Activated CD4-positive, alpha-beta T cell treated with anti-CD3 and anti-CD28 coated beads for 36 hours (primary cell): ENCODE measurements at regions not wholly inside any gene's neighbourhood (a gene's known extent, or its start where the extent isn't known, plus 50 kb on each side); places are given as distances from the start of the nearest gene placed in this dataset.

ENCODE experiments used
- ATAC-seq: fragments of 200-7000 bp; cut with Tn5 transposase; one replicate; pipeline ENCODE4 v1.10.0; 2021; ENCODE audit warnings: mild to moderate bottlenecking, moderate library complexity
- CTCF ChIA-PET: fragments of 350-600 bp; sonication (Branson Sonifier 250); formaldehyde crosslinking; loops from one replicate; lab custom pipeline; 2021; ENCODE audit warnings: antibody characterized with exemption; lab: Charles Lee
- POLR2A ChIA-PET: fragments of 350-600 bp; sonication (Branson Sonifier 250); formaldehyde crosslinking; loops from one replicate; lab custom pipeline; 2021; ENCODE audit warnings: antibody characterized with exemption, inconsistent platforms; lab: Charles Lee
- DNase-seq: peaks from one replicate; pipeline ENCODE4 v3.0.0-alpha.2; 2020
- H3K27ac Mint-ChIP-seq: one replicate; pipeline ENCODE4 v1.8.0; 2021; ENCODE audit warnings: mixed read lengths
- H3K27me3 Mint-ChIP-seq: one replicate; pipeline ENCODE4 v1.8.0; 2021; ENCODE audit warnings: mixed read lengths
- H3K36me3 Mint-ChIP-seq: one replicate; pipeline ENCODE4 v1.8.0; 2021; ENCODE audit warnings: low read depth, mixed read lengths
- H3K4me1 Mint-ChIP-seq: one replicate; pipeline ENCODE4 v1.8.0; 2021; ENCODE audit warnings: mixed read lengths
- H3K4me3 Mint-ChIP-seq: one replicate; pipeline ENCODE4 v1.8.0; 2021; ENCODE audit warnings: mild to moderate bottlenecking, moderate library complexity, mixed read lengths
- H3K9me3 Mint-ChIP-seq: one replicate; pipeline ENCODE4 v1.8.0; 2021; ENCODE audit warnings: low read depth, mixed read lengths
- intact Hi-C, 2 experiments: fragments of 100-400 bp; cut with DNase I in 1 of 2; cut with micrococcal nuclease in 1 of 2; formaldehyde crosslinking; loops; one replicate each; pipeline versions ENCODE4 v1.14.2 to v1.15.1; 2022 to 2024; cut with DNase I, micrococcal nuclease

DNA sequence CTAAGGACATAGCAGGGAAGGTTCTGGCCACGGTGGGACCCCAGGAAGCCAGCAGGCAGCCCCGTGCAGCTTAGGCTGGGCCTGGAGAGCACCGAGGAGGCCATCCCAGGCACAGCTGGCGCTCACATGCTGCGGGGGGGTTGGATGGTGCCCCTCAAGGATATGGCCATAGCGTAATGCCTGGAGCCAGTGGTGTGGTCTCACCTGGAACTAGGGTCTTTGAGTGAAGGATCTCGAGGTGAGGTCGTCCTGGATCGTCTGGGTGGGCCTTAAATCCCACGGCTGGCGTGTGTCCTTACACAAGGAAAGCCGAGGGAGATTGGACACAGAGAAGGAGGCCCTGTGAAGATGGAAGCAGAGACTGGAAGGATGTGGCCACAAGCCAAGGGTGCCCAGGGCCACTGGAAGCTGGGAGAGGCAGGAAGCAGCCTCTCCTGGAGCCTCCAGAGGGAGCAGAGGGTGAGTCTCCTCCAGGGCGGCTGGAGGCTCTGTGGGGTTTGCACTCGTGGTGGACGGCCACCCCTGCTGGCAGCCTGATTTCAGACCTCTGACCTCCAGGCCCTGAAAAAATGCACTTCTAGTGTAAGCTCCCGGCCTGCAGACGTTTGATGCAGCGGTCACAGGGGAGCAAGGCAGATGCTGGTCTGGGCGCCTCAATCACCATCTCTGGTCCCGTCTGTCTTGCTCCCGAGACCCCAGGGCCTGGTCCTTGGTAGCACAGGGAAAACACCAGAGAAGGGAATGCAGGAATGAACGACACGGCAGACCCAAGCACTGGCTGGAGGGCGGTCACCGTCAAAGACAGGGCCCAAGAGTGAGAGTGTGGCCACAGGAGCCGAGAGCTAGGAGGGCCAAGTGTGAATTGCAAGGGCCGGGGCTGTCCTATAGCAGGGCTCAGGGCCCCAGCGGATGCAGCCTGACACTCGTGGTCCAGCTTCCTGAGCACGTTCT, 218.6 kb downstream of the KIF26A start:
- Mint-ChIP-seq H3K27me3 (no peaks in the 10 kb centered on the region), H3K4me1 (no peaks in the 10 kb centered on the region), H3K36me3 (no peaks in the 10 kb centered on the region), H3K27ac (no peak overlapping the region), H3K9me3 (no peaks in the 10 kb centered on the region), H3K4me3 (no peak overlapping the region)
- intact Hi-C loops = no loop called here
- ChIA-PET CTCF (no interaction called here), POLR2A (no interaction called here)
- ATAC-seq = no peak
- DNase-seq = no peak

DNA sequence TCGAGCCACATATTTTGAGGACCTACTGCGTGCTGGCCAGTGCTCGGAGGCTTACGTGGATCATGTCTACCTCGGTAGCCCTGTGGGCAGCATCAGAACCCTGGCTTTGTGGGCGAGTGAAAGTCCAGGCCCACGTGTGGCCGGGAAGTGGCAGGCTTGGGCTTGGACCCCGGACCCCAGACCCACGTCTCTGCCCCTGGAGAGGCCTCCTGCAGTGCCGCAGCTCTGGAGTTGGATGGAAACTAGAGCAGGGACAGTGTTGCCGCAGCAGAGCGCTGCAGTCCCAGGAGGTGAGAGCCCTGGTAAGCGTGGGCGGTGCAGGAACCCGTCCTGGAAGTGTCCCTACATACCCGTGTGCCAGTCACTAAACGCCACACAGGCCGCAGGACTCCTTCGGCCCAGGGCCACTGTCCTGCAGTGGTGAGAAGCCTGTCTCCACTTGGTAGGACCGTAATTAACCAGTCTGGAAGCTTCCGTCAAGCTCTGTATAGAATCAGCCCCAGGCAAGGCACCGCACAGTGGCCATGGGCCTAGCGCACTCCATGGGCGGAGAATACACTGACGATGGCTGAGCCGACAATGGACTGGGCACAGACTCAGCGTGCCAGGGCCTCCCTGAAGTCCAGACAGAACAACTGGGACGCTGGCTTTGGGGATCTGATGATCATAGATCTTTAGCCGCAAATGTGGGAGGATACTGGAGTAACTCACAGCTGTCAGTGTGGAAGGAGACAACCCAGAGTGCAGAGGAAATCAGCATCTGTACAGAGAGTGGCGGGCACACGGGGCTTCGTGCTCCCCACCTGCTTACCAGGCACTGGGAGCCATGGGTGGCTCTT, 219.5 kb downstream of the KIF26A start:
- Mint-ChIP-seq H3K9me3 (no peaks in the 10 kb centered on the region), H3K27ac (no peak overlapping the region), H3K4me3 (no peak overlapping the region), H3K4me1 (no peaks in the 10 kb centered on the region), H3K36me3 (no peaks in the 10 kb centered on the region), H3K27me3 (no peaks in the 10 kb centered on the region)
- DNase-seq (no peak), ATAC-seq (no peak)
- ChIA-PET CTCF (no interaction called here), POLR2A (no interaction called here)
- intact Hi-C loops = no loop called here

DNA sequence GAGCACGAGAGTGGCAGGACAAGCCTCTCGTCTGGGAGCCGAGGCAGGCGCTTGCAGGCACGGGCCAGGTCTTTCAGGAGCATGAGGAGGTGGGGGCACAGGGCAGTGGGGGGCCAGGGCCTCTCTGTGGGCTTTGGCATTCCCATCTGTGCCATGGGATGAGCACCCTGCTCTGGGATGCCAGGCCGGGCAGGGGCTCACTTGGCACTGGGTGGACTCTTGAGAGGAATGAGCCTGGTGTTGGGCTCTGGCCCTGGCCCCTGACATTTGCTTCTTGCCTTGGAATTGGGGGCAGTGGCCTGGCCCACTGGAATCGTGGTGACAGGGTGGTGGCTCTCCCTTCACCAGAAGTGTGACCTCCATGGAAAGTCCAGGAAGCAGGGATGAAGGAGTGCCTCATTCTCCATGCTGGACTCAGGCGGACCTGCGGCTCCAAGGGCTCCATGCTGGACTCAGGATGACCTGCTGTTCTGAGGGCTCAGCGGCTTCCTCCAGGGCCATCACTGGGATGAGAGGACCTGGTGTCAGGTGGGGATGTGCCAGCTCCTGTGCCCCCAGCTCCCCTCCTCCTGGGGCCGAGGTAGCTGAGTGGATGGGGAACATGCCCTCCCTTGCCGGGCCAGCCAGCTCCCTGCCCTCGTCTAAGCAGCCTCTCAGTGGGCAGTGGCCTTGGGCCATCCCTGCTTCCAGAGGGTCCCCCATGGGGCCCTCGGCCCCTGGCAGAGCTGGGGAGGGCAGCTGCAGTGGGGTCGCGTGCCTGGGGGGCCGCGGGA, 220.3 kb downstream of the KIF26A start:
- Mint-ChIP-seq H3K4me1 (no peaks in the 10 kb centered on the region), H3K36me3 (no peaks in the 10 kb centered on the region), H3K27ac (no peak overlapping the region), H3K9me3 (no peaks in the 10 kb centered on the region), H3K27me3 (no peaks in the 10 kb centered on the region), H3K4me3 (no peak overlapping the region)
- ChIA-PET POLR2A (no interaction called here), CTCF (no interaction called here)
- no peak for DNase-seq
- intact Hi-C loops = no loop called here
- ATAC-seq = no peak

DNA sequence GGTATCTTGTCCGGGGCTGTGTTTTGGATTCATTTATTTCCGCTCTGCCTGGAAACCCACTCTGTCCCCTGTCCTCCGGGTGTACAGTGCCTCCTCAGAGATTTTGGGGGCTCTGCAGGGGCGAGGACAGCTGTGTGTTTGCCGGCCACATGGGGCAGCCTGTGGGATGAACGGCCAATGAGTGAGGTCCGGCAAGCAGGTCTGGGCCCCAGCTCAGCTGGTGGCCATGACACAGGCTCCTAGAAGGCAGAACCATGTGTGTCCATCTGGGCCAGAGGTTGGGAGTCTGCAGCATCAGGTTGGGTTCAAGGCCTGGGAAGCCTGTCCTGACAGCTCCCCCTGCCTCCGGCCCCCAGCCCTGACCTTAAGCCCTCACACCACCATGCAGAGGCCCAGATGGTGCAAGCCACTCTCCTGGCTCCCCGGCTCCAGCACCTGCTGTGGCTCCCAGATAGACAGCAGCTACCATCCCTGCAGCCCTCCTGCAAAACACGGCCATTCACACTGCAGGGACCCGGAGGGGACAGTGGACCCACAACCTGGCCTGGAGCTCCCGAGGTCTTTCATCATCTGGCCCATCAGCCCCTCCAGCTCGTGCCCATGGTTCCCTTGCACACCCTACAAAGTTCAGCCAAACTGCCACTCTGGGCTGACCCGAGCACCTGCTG, 220.1 kb upstream of the C14orf180 start:
- no peak for ATAC-seq
- Mint-ChIP-seq H3K27ac (no peak overlapping the region), H3K36me3 (no peaks in the 10 kb centered on the region), H3K4me1 (no peaks in the 10 kb centered on the region), H3K9me3 (no peaks in the 10 kb centered on the region), H3K27me3 (no peaks in the 10 kb centered on the region), H3K4me3 (no peak overlapping the region)
- intact Hi-C loops = no loop called here
- ChIA-PET POLR2A (no interaction called here), CTCF (no interaction called here)
- no peak for DNase-seq

DNA sequence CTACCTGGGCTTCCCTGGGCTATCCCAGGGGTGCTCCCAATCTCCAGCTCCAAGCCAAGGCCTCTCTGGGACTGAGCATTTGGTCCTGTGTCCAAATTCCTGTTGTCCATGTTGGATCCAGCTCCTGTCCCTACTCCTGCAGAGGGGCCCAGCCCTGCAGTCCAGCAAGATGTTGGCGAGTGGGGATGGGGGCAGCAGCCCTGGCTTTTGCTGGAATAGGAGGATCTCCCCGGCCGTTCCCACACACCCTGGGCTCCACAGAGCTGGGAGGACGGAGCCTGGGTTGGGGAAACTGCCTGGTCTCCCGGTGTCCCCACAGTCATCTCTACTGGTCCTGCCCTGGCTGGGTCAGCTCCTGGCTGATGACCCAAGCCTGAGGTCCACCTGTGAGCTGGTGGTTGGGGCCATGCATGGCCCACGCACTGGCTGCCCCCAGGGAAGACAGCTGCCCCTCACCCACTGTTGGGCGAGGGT, 219.6 kb upstream of the C14orf180 start:
- Mint-ChIP-seq H3K4me1 (no peaks in the 10 kb centered on the region), H3K9me3 (no peaks in the 10 kb centered on the region), H3K27ac (no peak overlapping the region), H3K36me3 (no peaks in the 10 kb centered on the region), H3K27me3 (no peaks in the 10 kb centered on the region), H3K4me3 (no peak overlapping the region)
- ChIA-PET CTCF (no interaction called here), POLR2A (no interaction called here)
- intact Hi-C loops = no loop called here
- ATAC-seq (no peak), DNase-seq (no peak)

DNA sequence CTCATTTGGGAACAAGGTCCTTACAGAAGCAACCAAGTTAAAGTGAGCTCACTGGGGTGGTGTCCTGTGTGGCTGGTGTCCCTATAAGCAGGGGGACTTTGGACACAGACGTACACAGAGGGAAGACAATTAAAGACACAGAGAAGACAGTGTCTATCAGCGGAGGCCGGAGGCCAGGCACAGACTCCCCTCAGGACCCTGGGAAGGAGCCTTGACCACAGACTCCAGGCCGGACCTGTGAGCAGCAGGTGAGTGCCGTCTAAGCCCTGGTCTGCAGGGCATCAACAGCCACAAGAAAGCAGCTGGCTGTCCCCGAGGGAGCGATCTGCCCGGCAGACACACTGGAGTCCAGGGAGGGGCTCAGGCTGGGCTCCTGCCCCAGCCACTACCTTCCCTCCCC, 219.1 kb upstream of the C14orf180 start:
- no peaks in the 10 kb centered on the region for H3K36me3 Mint-ChIP-seq
- H3K4me1 Mint-ChIP-seq = no peaks in the 10 kb centered on the region
- H3K9me3 Mint-ChIP-seq = no peaks in the 10 kb centered on the region
- intact Hi-C loops = no loop called here
- POLR2A ChIA-PET = no interaction called here
- ATAC-seq (no peak), DNase-seq (no peak)
- no peak overlapping the region for H3K27ac Mint-ChIP-seq
- CTCF ChIA-PET = interaction anchor here (0.6 kb wide), 1 partner anchor 176 kb away, joined by 3 read pairs; no protein-coding TSS in a partner anchor
- H3K4me3 Mint-ChIP-seq = no peak overlapping the region
- H3K27me3 Mint-ChIP-seq = no peaks in the 10 kb centered on the region

DNA sequence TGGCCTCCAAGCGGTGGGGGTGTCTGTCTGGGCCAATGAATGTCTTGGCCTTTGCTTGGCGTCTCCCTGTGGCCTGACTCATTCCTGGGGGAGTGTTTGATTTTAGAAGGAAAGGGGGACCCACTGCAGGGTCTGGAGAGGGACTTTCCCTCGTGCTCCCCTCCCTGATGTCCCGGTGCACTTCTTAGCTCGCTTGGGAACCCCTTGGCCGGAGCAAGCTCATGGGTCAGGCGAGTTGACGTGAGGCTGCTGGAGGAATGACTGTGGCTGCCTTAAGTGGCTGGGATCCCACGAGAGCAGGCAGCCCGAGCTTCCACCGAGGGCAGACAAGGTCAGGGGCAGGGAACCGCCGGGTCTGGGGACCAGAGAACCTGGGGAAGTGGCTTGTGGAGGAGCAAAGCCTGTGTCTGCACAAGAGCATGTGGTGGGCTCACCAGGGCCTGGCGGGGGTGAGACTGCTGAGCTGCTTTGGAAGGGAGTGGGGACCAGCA, 218.4 kb upstream of the C14orf180 start:
- no peaks in the 10 kb centered on the region for H3K36me3 Mint-ChIP-seq
- no peaks in the 10 kb centered on the region for H3K9me3 Mint-ChIP-seq
- intact Hi-C loops = no loop called here
- CTCF ChIA-PET = interaction anchor here (0.6 kb wide), 2 partner anchors 18 to 175 kb away, joined by 3 read pairs; no protein-coding TSS in a partner anchor
- H3K4me1 Mint-ChIP-seq = no peaks in the 10 kb centered on the region
- no peak overlapping the region for H3K4me3 Mint-ChIP-seq
- no peak for DNase-seq
- H3K27ac Mint-ChIP-seq = no peak overlapping the region
- POLR2A ChIA-PET = no interaction called here
- ATAC-seq = no peak
- no peaks in the 10 kb centered on the region for H3K27me3 Mint-ChIP-seq

DNA sequence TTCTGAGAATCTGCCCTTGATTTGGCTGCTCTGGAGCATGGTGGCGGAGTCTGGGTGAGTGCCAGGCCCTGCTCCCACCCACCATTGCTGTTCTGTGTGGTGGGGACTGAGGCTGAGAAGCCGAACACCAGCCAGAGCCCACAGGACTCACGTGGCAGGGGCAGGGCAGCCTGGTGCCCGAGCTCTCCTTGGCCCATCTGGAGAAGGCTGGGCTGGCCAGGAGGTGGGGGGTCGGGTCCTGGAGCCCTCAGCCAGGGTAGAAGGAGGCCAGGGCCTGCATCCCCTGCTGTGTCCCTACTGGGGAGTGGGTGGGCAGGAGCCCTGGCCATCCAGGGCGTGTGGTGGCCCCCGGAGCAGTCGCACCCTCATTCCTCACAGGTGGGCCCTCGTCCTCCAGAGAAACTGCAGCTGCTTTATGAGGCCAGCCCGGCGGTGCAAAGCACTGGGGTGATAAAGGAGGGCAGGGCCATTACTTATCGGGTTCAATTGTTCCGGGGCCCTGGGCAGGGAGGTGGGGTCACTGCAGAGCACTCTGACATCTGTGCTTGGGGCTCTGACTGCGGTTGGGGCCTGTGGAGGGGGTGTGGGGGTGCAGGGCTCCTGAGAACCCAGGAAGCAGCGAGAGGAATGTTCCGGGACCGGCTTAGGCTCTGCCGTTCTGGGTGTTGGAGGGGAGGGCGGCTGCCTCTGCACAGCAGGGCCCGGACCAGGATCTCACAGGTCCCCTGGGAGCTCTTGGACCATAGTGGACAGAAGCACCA, 217.5 kb upstream of the C14orf180 start:
- ChIA-PET CTCF (no interaction called here), POLR2A (no interaction called here)
- intact Hi-C loops = no loop called here
- no peaks in the 10 kb centered on the region for H3K36me3 Mint-ChIP-seq
- H3K27ac Mint-ChIP-seq = no peak overlapping the region
- no peak overlapping the region for H3K4me3 Mint-ChIP-seq
- no peak for DNase-seq
- no peak for ATAC-seq
- no peaks in the 10 kb centered on the region for H3K27me3 Mint-ChIP-seq
- no peaks in the 10 kb centered on the region for H3K4me1 Mint-ChIP-seq
- H3K9me3 Mint-ChIP-seq = peaks cover 4% of the 10 kb centered on the region

DNA sequence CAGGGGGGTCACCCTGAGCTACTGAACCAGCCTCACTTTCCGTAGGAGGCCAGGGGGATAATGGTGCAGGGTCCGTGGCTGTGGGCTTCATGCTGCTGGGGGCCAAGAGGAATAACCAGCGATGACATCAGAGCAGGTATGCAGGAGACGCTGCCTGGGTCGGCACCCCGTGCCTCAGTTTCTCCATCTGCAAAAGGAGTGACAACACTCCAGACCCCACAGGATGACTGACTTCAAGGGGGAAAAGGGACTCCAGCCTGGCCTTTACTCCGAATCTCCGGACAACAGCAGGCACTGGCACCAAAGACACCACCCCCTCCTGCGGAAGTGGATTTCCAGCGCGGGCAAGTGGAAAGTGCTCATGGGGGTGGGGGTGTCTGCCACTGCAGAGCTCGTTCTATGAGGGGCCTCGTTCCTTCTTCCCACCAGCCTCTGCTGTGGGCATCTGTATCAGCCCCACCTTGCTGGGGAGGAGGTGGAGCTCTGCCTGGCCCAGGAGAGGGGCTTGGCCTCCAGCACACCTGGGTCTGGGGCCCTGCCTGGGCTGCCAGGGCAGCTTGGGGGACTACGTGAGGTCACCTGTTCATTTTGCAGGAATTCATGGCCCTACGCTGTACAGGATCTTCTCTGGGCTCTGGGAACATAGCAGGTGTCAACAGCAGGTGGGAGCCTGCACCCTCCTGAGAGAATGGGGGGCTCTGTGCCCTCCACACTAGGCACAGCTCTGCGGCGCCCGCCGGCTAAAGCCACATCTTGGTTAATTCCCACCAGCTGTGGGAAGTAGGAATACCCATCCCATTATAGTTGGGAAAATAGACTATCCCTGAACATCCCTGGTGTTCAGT, 216.6 kb upstream of the C14orf180 start:
- Mint-ChIP-seq H3K9me3 (peaks cover 4% of the 10 kb centered on the region), H3K4me3 (no peak overlapping the region), H3K27ac (no peak overlapping the region), H3K36me3 (no peaks in the 10 kb centered on the region), H3K4me1 (no peaks in the 10 kb centered on the region), H3K27me3 (no peaks in the 10 kb centered on the region)
- intact Hi-C loops = no loop called here
- DNase-seq = no peak
- POLR2A ChIA-PET = no interaction called here
- ATAC-seq = no peak
- CTCF ChIA-PET = interaction anchor here (0.6 kb wide), 1 partner anchor 139 kb away, joined by 3 read pairs; no protein-coding TSS in a partner anchor
